ENCODE measurements at regions not wholly inside any gene's neighbourhood (a gene's known extent, or its start where the extent isn't known, plus 50 kb on each side); places are given as distances from the start of the nearest gene placed in this dataset.
A peak's percentile ranks its signal among the peaks of the same experiment; 100 is the strongest.

GRCh38 chr2:157170299-157170698 is 87.2 kb upstream of the GALNT5 start:
- Histone ChIP-seq H3K4me1 (ENCODE audit: insufficient read depth, low read length) (peaks cover 15% of the 10 kb centered on the region), H3K27me3 (ENCODE audit: insufficient read depth, low read length) (no peaks in the 10 kb centered on the region), H3K36me3 (ENCODE audit: insufficient read depth, low read length) (no peaks in the 10 kb centered on the region), H3K9ac (ENCODE audit: low read length) (no peak overlapping the region), H2AFZ (ENCODE audit: low read depth, low read length) (no peak overlapping the region), H3K79me2 (ENCODE audit: insufficient read depth, low read length) (no peaks in the 10 kb centered on the region), H3K4me3 (ENCODE audit: insufficient read depth, low read depth, low read length) (no peak overlapping the region), H3K4me2 (ENCODE audit: low read length) (no peak overlapping the region), H4K20me1 (ENCODE audit: insufficient read depth, low read length) (no peaks in the 10 kb centered on the region), H3K9me3 (ENCODE audit: insufficient read depth, low read depth, low read length) (no peaks in the 10 kb centered on the region), H3K27ac (ENCODE audit: low read depth, low read length) (no peak overlapping the region)
- TF ChIP-seq CTCF (IDR thresholded peaks at IDR 0.05; ENCODE audit: insufficient read depth, low read depth, low read length) (no peak), EZH2 (IDR thresholded peaks at IDR 0.05; ENCODE audit: insufficient read depth, low read length) (no peak)
- Mint-ChIP-seq H3K27me3 (ENCODE audit: low read depth, unreplicated experiment) (no peaks in the 10 kb centered on the region), H3K27ac (ENCODE audit: unreplicated experiment) (no peak overlapping the region), H3K36me3 (ENCODE audit: low read depth, unreplicated experiment) (no peaks in the 10 kb centered on the region), H3K4me3 (ENCODE audit: unreplicated experiment) (no peak overlapping the region), H3K4me1 (ENCODE audit: low read depth, unreplicated experiment) (peaks cover 10% of the 10 kb centered on the region), H3K9me3 (ENCODE audit: unreplicated experiment) (no peaks in the 10 kb centered on the region)
- FAIRE-seq: peak; percentile 72
- no peak for DNase-seq (ENCODE audit: low read depth)

GRCh38 chr2:157172239-157172638 is 85.3 kb upstream of the GALNT5 start:
- Histone ChIP-seq H3K9me3 (ENCODE audit: insufficient read depth, low read depth, low read length) (no peaks in the 10 kb centered on the region), H3K27me3 (ENCODE audit: insufficient read depth, low read length) (no peaks in the 10 kb centered on the region), H4K20me1 (ENCODE audit: insufficient read depth, low read length) (no peaks in the 10 kb centered on the region), H3K79me2 (ENCODE audit: insufficient read depth, low read length) (no peaks in the 10 kb centered on the region), H3K4me1 (ENCODE audit: insufficient read depth, low read length) (peaks cover 15% of the 10 kb centered on the region), H3K27ac (ENCODE audit: low read depth, low read length) (no peak overlapping the region), H3K9ac (ENCODE audit: low read length) (no peak overlapping the region), H3K4me2 (ENCODE audit: low read length) (no peak overlapping the region), H2AFZ (ENCODE audit: low read depth, low read length) (no peak overlapping the region), H3K36me3 (ENCODE audit: insufficient read depth, low read length) (no peaks in the 10 kb centered on the region), H3K4me3 (ENCODE audit: insufficient read depth, low read depth, low read length) (no peak overlapping the region)
- Mint-ChIP-seq H3K4me1 (ENCODE audit: low read depth, unreplicated experiment) (peaks cover 10% of the 10 kb centered on the region), H3K36me3 (ENCODE audit: low read depth, unreplicated experiment) (no peaks in the 10 kb centered on the region), H3K9me3 (ENCODE audit: unreplicated experiment) (no peaks in the 10 kb centered on the region), H3K27ac (ENCODE audit: unreplicated experiment) (no peak overlapping the region), H3K27me3 (ENCODE audit: low read depth, unreplicated experiment) (no peaks in the 10 kb centered on the region), H3K4me3 (ENCODE audit: unreplicated experiment) (no peak overlapping the region)
- TF ChIP-seq CTCF (IDR thresholded peaks at IDR 0.05; ENCODE audit: insufficient read depth, low read depth, low read length): no peak
- FAIRE-seq (no peak), DNase-seq (ENCODE audit: low read depth) (peak; percentile 51)

- no peak overlapping the region for H3K4me3 Mint-ChIP-seq (ENCODE audit: unreplicated experiment)
- H4K20me1 ChIP-seq (ENCODE audit: insufficient read depth, low read length): no peaks in the 10 kb centered on the region
- H3K27ac Mint-ChIP-seq (ENCODE audit: unreplicated experiment): no peak overlapping the region
- H3K79me2 ChIP-seq (ENCODE audit: insufficient read depth, low read length): no peaks in the 10 kb centered on the region
- peak overlapping the region; percentile 86 for H3K27ac ChIP-seq (ENCODE audit: low read depth, low read length)
- H3K4me2 ChIP-seq (ENCODE audit: low read length): peak overlapping the region; percentile 73
- H3K4me3 ChIP-seq (ENCODE audit: insufficient read depth, low read depth, low read length): peak overlapping the region; percentile 5
- H3K36me3 Mint-ChIP-seq (ENCODE audit: low read depth, unreplicated experiment): no peaks in the 10 kb centered on the region
- peaks cover 15% of the 10 kb centered on the region for H3K4me1 ChIP-seq (ENCODE audit: insufficient read depth, low read length)
- H3K4me1 Mint-ChIP-seq (ENCODE audit: low read depth, unreplicated experiment): peaks cover 10% of the 10 kb centered on the region
- H3K9ac ChIP-seq (ENCODE audit: low read length): peak overlapping the region; percentile 42
- no peaks in the 10 kb centered on the region for H3K27me3 Mint-ChIP-seq (ENCODE audit: low read depth, unreplicated experiment)
- FAIRE-seq (no peak), DNase-seq (ENCODE audit: low read depth) (peak; percentile 19)
- no peaks in the 10 kb centered on the region for H3K36me3 ChIP-seq (ENCODE audit: insufficient read depth, low read length)
- H3K27me3 ChIP-seq (ENCODE audit: insufficient read depth, low read length): no peaks in the 10 kb centered on the region
- H3K9me3 Mint-ChIP-seq (ENCODE audit: unreplicated experiment): no peaks in the 10 kb centered on the region
- TF ChIP-seq CTCF (IDR thresholded peaks at IDR 0.05; ENCODE audit: insufficient read depth, low read depth, low read length) (no peak), EZH2 (IDR thresholded peaks at IDR 0.05; ENCODE audit: insufficient read depth, low read length) (no peak)
- no peaks in the 10 kb centered on the region for H3K9me3 ChIP-seq (ENCODE audit: insufficient read depth, low read depth, low read length)
- H2AFZ ChIP-seq (ENCODE audit: low read depth, low read length): peak overlapping the region; percentile 20
Measured at GRCh38 chr2:157172866-157173578, 84.5 kb upstream of the GALNT5 start.

Data from astrocyte (in vitro differentiated cells and primary cell).